ENCODE measurements at regions not wholly inside any gene's neighbourhood (a gene's known extent, or its start where the extent isn't known, plus 50 kb on each side); places are given as distances from the start of the nearest gene placed in this dataset.

- DNase-seq (ENCODE audit: low read depth), result no peak
- no peak overlapping the region for H3K4me3 ChIP-seq (ENCODE audit: low read depth, low read length)
- TF ChIP-seq CTCF (conservative IDR thresholded peaks at IDR 0.05; ENCODE audit: low read depth, low read length), result no peak
Measured at GRCh38 chr3:54004335-54004734, 112.7 kb upstream of the SELENOK start.

- no peak for DNase-seq (ENCODE audit: low read depth)
- TF ChIP-seq CTCF (conservative IDR thresholded peaks at IDR 0.05; ENCODE audit: low read depth, low read length), result no peak
- no peak overlapping the region for H3K4me3 ChIP-seq (ENCODE audit: low read depth, low read length)
Measured at GRCh38 chr3:54003136-54003535, 111.5 kb upstream of the SELENOK start.

- no peak overlapping the region for H3K4me3 ChIP-seq (ENCODE audit: low read depth, low read length)
- DNase-seq (ENCODE audit: low read depth), result no peak
- no peak for TF ChIP-seq CTCF (conservative IDR thresholded peaks at IDR 0.05; ENCODE audit: low read depth, low read length)
Measured at GRCh38 chr3:53999725-54000124, 108.1 kb upstream of the SELENOK start.

GRCh38 chr3:53998980-53999379, 107.3 kb upstream of the SELENOK start:
- DNase-seq (ENCODE audit: low read depth), result no peak
- no peak for TF ChIP-seq CTCF (conservative IDR thresholded peaks at IDR 0.05; ENCODE audit: low read depth, low read length)
- H3K4me3 ChIP-seq (ENCODE audit: low read depth, low read length), result no peak overlapping the region

- DNase-seq (ENCODE audit: low read depth), result no peak
- no peak for TF ChIP-seq CTCF (conservative IDR thresholded peaks at IDR 0.05; ENCODE audit: low read depth, low read length)
- H3K4me3 ChIP-seq (ENCODE audit: low read depth, low read length), result no peak overlapping the region
Measured at GRCh38 chr3:53997476-53997875, 105.8 kb upstream of the SELENOK start.

- DNase-seq (ENCODE audit: low read depth), result no peak
- H3K4me3 ChIP-seq (ENCODE audit: low read depth, low read length), result no peak overlapping the region
- no peak for TF ChIP-seq CTCF (conservative IDR thresholded peaks at IDR 0.05; ENCODE audit: low read depth, low read length)
Measured at GRCh38 chr3:53996141-53996874, 104.6 kb upstream of the SELENOK start.

GRCh38 chr3:53994986-53995603, 103.4 kb upstream of the SELENOK start:
- TF ChIP-seq CTCF (conservative IDR thresholded peaks at IDR 0.05; ENCODE audit: low read depth, low read length), result no peak

More at GRCh38 chr3:53994986-53995603, 103.4 kb upstream of the SELENOK start:
- DNase-seq (ENCODE audit: low read depth), result no peak
- H3K4me3 ChIP-seq (ENCODE audit: low read depth, low read length), result no peak overlapping the region
